Thyroid gland (tissue), 4 donors: ENCODE measurements at regions not wholly inside any gene's neighbourhood (a gene's known extent, or its start where the extent isn't known, plus 50 kb on each side); places are given as distances from the start of the nearest gene placed in this dataset.

Experiments used
- CTCF ChIP-seq, 6 experiments: fragments of 200-600 bp in 3 of 6; fragments of 450-650 bp in 3 of 6; sonication (generic) in 3 of 6; IDR thresholded peaks; one replicate each; pipeline ENCODE4 v1.5.1; 2016 to 2019; ENCODE audit warnings: antibody characterized with exemption in 6 of 6, mild to moderate bottlenecking in 2 of 6, inconsistent platforms in 1 of 6, moderate library complexity in 1 of 6
- POLR2A ChIP-seq, 2 donors: fragments of 450-650 bp; IDR thresholded peaks; one replicate each; pipeline ENCODE4 v1.6.1; 2017; ENCODE audit warnings: antibody characterized with exemption in 2 of 2, mild to moderate bottlenecking in 2 of 2, moderate library complexity in 1 of 2

- TF ChIP-seq POLR2A (IDR thresholded peaks at IDR 0.05) (no peak), CTCF (IDR thresholded peaks at IDR 0.05) (no peak)
Measured at GRCh38 chr6:15114061-15114460, 131.8 kb upstream of the JARID2 start.
